SJSA1 (cell line): ENCODE measurements at regions not wholly inside any gene's neighbourhood (a gene's known extent, or its start where the extent isn't known, plus 50 kb on each side); places are given as distances from the start of the nearest gene placed in this dataset.
"Not testable (repeated sequence)": the region's sequence is repeated elsewhere in the genome, so short reads cannot be mapped to it uniquely, and the experiment has no call there.

Source experiments
- DNase-seq, 2 experiments: peaks; one replicate each; pipeline ENCODE4 v3.0.0-alpha.2; 2015 to 2020; ENCODE audit warnings: low spot score in 2 of 2, low read depth in 1 of 2
- H3K27ac ChIP-seq: fragments of 250-450 bp; sonication (Bioruptor Pico); 2 replicates; pipeline ENCODE4 v1.5.1; 2020; ENCODE audit warnings: mild to moderate bottlenecking, moderate library complexity
- H3K27me3 ChIP-seq: fragments of 250-450 bp; sonication (Bioruptor Pico); replicated peaks from 2 replicates; pipeline ENCODE4 v1.5.1; 2020; ENCODE audit warnings: mild to moderate bottlenecking, moderate library complexity
- H3K36me3 ChIP-seq: fragments of 250-450 bp; sonication (Bioruptor Pico); 2 replicates; pipeline ENCODE4 v1.5.1; 2020; ENCODE audit warnings: mild to moderate bottlenecking
- H3K4me1 ChIP-seq: fragments of 250-450 bp; sonication (Bioruptor Pico); replicated peaks from 2 replicates; pipeline ENCODE4 v1.6.1; 2021; ENCODE audit warnings: mild to moderate bottlenecking
- H3K4me3 ChIP-seq: fragments of 250-450 bp; sonication (Bioruptor Pico); 2 replicates; pipeline ENCODE4 v1.5.1; 2020; ENCODE audit warnings: mild to moderate bottlenecking
- H3K9me3 ChIP-seq: fragments of 250-450 bp; sonication (Bioruptor Pico); replicated peaks from 2 replicates; pipeline ENCODE4 v1.5.1; 2020; ENCODE audit warnings: mild to moderate bottlenecking

DNA sequence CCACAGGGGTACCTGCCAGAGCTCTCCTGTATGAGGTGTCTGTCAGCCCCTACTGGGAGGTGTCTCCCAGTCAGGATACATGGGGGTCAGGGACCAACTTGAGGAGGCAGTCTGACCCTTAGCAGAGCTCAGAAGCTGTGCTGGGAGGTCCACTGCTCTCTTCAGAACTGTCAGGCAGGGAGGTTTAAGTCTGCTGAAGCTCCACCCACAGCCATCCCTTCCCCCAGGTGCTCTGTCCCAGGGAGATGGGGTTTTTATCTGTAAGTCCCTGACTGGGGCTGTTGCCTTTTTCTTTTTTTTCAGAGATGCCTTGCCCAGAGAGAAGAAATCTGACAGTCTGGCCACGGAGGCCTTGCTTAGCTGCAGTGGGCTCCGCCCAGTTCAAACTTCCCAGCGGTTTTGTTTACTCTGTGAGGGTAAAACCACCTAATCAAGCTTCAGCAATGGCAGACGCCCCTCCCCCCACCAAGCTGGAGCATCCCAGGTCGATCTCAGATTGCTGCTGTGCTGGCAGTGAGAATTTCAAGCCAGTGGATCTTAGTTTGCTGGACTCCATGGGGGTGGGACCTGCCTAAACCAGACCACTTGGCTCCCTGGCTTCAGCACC lies 118.5 kb upstream of the RADX start:
- not testable (repeated sequence) for H3K4me3 ChIP-seq, H3K36me3 ChIP-seq, H3K27me3 ChIP-seq, H3K9me3 ChIP-seq, H3K4me1 ChIP-seq, DNase-seq, H3K27ac ChIP-seq

DNA sequence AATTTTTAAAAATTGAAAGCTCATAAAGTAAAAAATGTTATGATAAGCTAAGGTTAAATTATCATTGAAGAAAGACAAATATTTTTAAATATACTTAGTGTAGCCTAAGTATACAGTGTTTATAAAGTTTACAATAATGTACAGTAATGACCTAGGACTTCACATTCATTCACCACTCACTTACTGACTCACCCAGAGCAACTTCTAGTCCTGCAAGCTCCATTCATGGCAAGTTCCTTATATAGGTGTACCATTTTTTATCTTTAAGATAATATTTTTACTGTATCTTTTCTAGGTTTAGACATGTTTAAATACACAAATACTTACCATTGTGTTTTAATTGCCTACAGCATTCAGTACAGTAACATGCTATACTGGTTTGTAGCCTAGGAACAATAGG lies 112.3 kb upstream of the RADX start:
- H3K36me3 ChIP-seq = no peaks in the 10 kb centered on the region
- H3K4me3 ChIP-seq = no peak overlapping the region
- H3K27ac ChIP-seq = no peak overlapping the region
- no peaks in the 10 kb centered on the region for H3K27me3 ChIP-seq
- H3K4me1 ChIP-seq = no peaks in the 10 kb centered on the region
- H3K9me3 ChIP-seq = no peaks in the 10 kb centered on the region
- DNase-seq = no peak

DNA sequence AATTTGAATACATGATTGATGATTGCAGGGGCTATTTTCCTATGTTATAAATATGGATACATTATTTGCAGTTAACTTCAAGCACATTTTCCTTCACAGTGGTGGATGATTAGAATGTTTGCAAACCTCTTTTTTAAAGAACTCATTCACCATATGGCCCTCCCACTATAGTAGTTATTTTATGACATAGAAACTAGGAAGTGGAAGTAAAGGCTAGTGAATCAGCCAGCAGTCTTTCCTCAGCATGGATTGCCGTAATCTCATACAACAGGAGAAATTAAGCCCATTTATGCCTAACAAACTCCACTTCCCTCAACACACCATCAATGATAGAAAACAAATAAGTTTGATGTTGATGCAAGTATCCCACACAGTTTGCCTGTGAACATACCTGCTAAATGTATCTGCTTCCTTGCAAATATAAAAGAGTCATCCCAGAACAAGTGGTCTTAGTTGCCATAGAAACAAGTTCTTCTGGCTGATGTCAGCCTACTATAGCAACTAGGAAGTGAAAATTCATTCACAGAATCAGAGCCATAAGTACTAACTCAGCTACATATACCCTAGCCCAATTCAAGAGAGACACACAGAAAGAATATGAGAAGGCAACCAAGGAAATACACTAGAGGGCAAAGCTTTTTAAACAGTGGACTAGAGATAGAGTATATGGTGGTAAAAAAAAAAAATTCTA lies 100.9 kb upstream of the RADX start:
- no peak overlapping the region for H3K27ac ChIP-seq
- DNase-seq = no peak
- no peaks in the 10 kb centered on the region for H3K4me1 ChIP-seq
- H3K9me3 ChIP-seq = no peaks in the 10 kb centered on the region
- no peaks in the 10 kb centered on the region for H3K27me3 ChIP-seq
- no peak overlapping the region for H3K4me3 ChIP-seq
- H3K36me3 ChIP-seq = no peaks in the 10 kb centered on the region
